ENCODE measurements at regions not wholly inside any gene's neighbourhood (a gene's known extent, or its start where the extent isn't known, plus 50 kb on each side); places are given as distances from the start of the nearest gene placed in this dataset.

- no peak for DNase-seq
These were observed 321.8 kb upstream of the NFE2L3 start for GRCh38 chr7:25830215-25830614.

- DNase-seq: no peak
These were observed 320.8 kb upstream of the NFE2L3 start for GRCh38 chr7:25831062-25831691.

- DNase-seq: no peak
These were observed 320.1 kb upstream of the NFE2L3 start for GRCh38 chr7:25831831-25832411.

- no peak for DNase-seq
These were observed 319.5 kb upstream of the NFE2L3 start for GRCh38 chr7:25832456-25832855.

GRCh38 chr7:25832929-25833328 is 319.1 kb upstream of the NFE2L3 start:
- DNase-seq: no peak

- no peak for DNase-seq
These were observed 317.9 kb upstream of the NFE2L3 start for GRCh38 chr7:25834050-25834449.

- DNase-seq: no peak
These were observed 316.8 kb upstream of the NFE2L3 start for GRCh38 chr7:25835197-25835596.

GRCh38 chr7:25839084-25839769 is 312.8 kb upstream of the NFE2L3 start:
- DNase-seq: no peak

- DNase-seq: no peak
These were observed 311.7 kb upstream of the NFE2L3 start for GRCh38 chr7:25840209-25840792.

GRCh38 chr7:25841575-25841974 is 310.4 kb upstream of the NFE2L3 start:
- DNase-seq: no peak

GRCh38 chr7:25842201-25842733 is 309.7 kb upstream of the NFE2L3 start:
- no peak for DNase-seq

- no peak for DNase-seq
These were observed 308.5 kb upstream of the NFE2L3 start for GRCh38 chr7:25843467-25843866.

GRCh38 chr7:25844102-25844870 is 307.7 kb upstream of the NFE2L3 start:
- DNase-seq: no peak

GRCh38 chr7:25845464-25845863 is 306.5 kb upstream of the NFE2L3 start:
- DNase-seq: no peak

GRCh38 chr7:25846722-25847121 is 305.3 kb upstream of the NFE2L3 start:
- DNase-seq: no peak

- no peak for DNase-seq
These were observed 304.5 kb upstream of the NFE2L3 start for GRCh38 chr7:25847336-25848070.

GRCh38 chr7:25849500-25850184 is 302.4 kb upstream of the NFE2L3 start:
- DNase-seq: no peak

- no peak for DNase-seq
These were observed 301.8 kb upstream of the NFE2L3 start for GRCh38 chr7:25850216-25850615.

- no peak for DNase-seq
These were observed 301.3 kb upstream of the NFE2L3 start for GRCh38 chr7:25850735-25851134.

GRCh38 chr7:25851332-25852210 is 300.4 kb upstream of the NFE2L3 start:
- DNase-seq: peak; percentile 53

Measured in NCI-H774 (cell line).